OCI-LY3 (cell line): ENCODE measurements at regions not wholly inside any gene's neighbourhood (a gene's known extent, or its start where the extent isn't known, plus 50 kb on each side); places are given as distances from the start of the nearest gene placed in this dataset.

ENCODE experiments used
- H2AFZ ChIP-seq: fragments of 200-600, 300-600 bp; shearing (Covaris generic); 2 replicates; pipeline ENCODE4 v1.6.0; 2014; ENCODE audit warnings: antibody characterized with exemption, low read depth, low read length
- H3K27ac ChIP-seq: fragments of 200-600, 300-600 bp; sonication (generic); 2 replicates; pipeline ENCODE4 v1.5.1; 2014; ENCODE audit warnings: mild to moderate bottlenecking, low read length, moderate library complexity, mixed read lengths
- H3K27me3 ChIP-seq: fragments of 200-600, 300-600 bp; sonication (generic); 2 replicates; pipeline ENCODE4 v1.6.1; 2014; ENCODE audit warnings: low read depth, low read length, mixed read lengths
- H3K36me3 ChIP-seq: fragments of 200-600, 300-600 bp; sonication (generic); replicated peaks from 2 replicates; pipeline ENCODE3; 2014; ENCODE audit warnings: low read depth, low read length, mixed read lengths
- H3K4me1 ChIP-seq: fragments of 300-600, 200-600 bp; sonication (generic); 2 replicates; pipeline ENCODE4 v1.6.1; 2014; ENCODE audit warnings: low read length, mixed read lengths
- H3K4me2 ChIP-seq: fragments of 200-600, 300-600 bp; sonication (generic); 2 replicates; pipeline ENCODE4 v1.6.1; 2014; ENCODE audit warnings: low read length, mixed read lengths
- H3K4me3 ChIP-seq: fragments of 300-600, 200-600 bp; sonication (generic); 2 replicates; pipeline ENCODE4 v1.5.1; 2014; ENCODE audit warnings: antibody characterized with exemption, mild to moderate bottlenecking, low read length, moderate library complexity
- H3K79me2 ChIP-seq: fragments of 300-600, 200-600 bp; shearing (Covaris generic); 2 replicates; pipeline ENCODE4 v1.6.1; 2014; ENCODE audit warnings: mild to moderate bottlenecking, low read length, mixed read lengths
- H3K9ac ChIP-seq: fragments of 300-600, 200-600 bp; shearing (Covaris generic); 2 replicates; pipeline ENCODE4 v1.6.0; 2014; ENCODE audit warnings: mild to moderate bottlenecking, low read length, moderate library complexity
- H3K9me3 ChIP-seq: fragments of 200-600, 300-600 bp; shearing (Covaris generic); 2 replicates; pipeline ENCODE4 v1.6.1; 2014; ENCODE audit warnings: low read length, mixed read lengths; ENCODE audit not compliant: insufficient read depth
- H4K20me1 ChIP-seq: fragments of 200-600, 300-600 bp; sonication (generic); 2 replicates; pipeline ENCODE4 v1.6.1; 2016; ENCODE audit warnings: low read length, mixed read lengths; ENCODE audit not compliant: insufficient read depth
- CTCF ChIP-seq: fragments of 200-600, 300-600 bp; sonication (generic); IDR thresholded peaks from 2 replicates; pipeline ENCODE4 v1.5.1; 2014; ENCODE audit warnings: antibody characterized with exemption, low read length, low read depth
- EZH2phosphoT487 ChIP-seq: fragments of 200-600 bp; shearing (Covaris generic); IDR thresholded peaks from 2 replicates; pipeline ENCODE4 v1.6.1; 2018; ENCODE audit warnings: antibody characterized with exemption, mixed run types, low read depth

DNA sequence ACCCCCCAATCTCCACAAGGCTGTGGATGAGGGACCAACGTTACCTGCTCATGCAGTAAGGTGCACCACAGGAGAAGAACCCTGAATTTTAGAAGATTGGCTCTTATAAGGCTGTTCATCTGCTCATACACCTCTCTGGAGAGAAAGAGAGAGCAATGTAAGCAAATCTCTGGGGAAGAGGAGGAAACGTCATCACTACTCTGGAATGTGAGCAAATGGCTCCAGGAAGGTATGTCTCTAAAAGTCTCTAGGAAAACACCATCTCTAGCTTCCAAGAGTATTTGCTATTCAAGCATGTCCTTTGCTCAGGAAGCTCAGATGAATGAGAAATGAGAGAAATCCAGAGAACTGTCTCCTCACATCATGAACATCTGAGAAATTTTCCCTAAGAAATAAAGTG, 235.4 kb downstream of the TBL1XR1 start:
- TF ChIP-seq CTCF (no peak), EZH2phosphoT487 (no peak)
- peaks cover 23% of the 10 kb centered on the region for H3K27me3 ChIP-seq
- no peaks in the 10 kb centered on the region for H3K36me3 ChIP-seq
- H3K4me2 ChIP-seq, result no peak overlapping the region
- H4K20me1 ChIP-seq, result no peaks in the 10 kb centered on the region
- no peaks in the 10 kb centered on the region for H3K79me2 ChIP-seq
- H3K4me3 ChIP-seq, result no peak overlapping the region
- no peak overlapping the region for H3K9ac ChIP-seq
- no peak overlapping the region for H2AFZ ChIP-seq
- no peak overlapping the region for H3K27ac ChIP-seq
- peaks cover 17% of the 10 kb centered on the region for H3K4me1 ChIP-seq
- no peaks in the 10 kb centered on the region for H3K9me3 ChIP-seq

DNA sequence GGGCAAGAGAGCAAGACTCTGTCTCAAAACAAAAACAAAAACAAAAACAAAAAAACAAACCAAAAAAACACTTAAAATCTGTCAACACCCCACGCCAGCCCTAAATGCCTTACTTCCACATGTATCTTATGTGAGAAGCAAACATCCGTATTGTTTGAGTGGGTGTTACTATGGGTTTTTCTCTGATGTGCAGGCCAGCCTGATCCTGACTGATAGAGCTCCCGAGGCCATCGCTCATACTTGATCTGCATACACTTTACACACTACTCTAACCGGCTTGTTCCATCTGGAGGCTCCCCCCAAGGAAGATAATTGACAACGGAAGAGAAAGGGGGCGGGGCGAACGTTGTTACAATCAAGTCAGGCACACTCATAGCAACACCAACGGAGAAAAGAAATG, 237.4 kb downstream of the TBL1XR1 start:
- Histone ChIP-seq H3K27ac (no peak overlapping the region), H2AFZ (no peak overlapping the region), H3K4me1 (peaks cover 6% of the 10 kb centered on the region), H3K79me2 (no peaks in the 10 kb centered on the region), H3K27me3 (peaks cover 5% of the 10 kb centered on the region; the same call in 1 of the 2 replicates), H4K20me1 (no peaks in the 10 kb centered on the region), H3K36me3 (no peaks in the 10 kb centered on the region), H3K4me3 (no peak overlapping the region), H3K4me2 (no peak overlapping the region), H3K9me3 (no peaks in the 10 kb centered on the region), H3K9ac (no peak overlapping the region)
- no peak for TF ChIP-seq CTCF
- no peak for TF ChIP-seq EZH2phosphoT487

- H3K4me2 ChIP-seq, result no peak overlapping the region
- H3K4me3 ChIP-seq, result no peak overlapping the region
- H3K9ac ChIP-seq, result no peak overlapping the region
- no peaks in the 10 kb centered on the region for H4K20me1 ChIP-seq
- no peaks in the 10 kb centered on the region for H3K9me3 ChIP-seq
- H3K79me2 ChIP-seq, result no peaks in the 10 kb centered on the region
- no peak for TF ChIP-seq EZH2phosphoT487
- TF ChIP-seq CTCF, result no peak
- H3K27me3 ChIP-seq, result peaks cover 4% of the 10 kb centered on the region; the same call in 1 of the 2 replicates
- H3K36me3 ChIP-seq, result no peaks in the 10 kb centered on the region
- H3K27ac ChIP-seq, result no peak overlapping the region
- H2AFZ ChIP-seq, result no peak overlapping the region
- no peaks in the 10 kb centered on the region for H3K4me1 ChIP-seq
Measured at GRCh38 chr3:176958560-176958959, 238.7 kb downstream of the TBL1XR1 start.

DNA sequence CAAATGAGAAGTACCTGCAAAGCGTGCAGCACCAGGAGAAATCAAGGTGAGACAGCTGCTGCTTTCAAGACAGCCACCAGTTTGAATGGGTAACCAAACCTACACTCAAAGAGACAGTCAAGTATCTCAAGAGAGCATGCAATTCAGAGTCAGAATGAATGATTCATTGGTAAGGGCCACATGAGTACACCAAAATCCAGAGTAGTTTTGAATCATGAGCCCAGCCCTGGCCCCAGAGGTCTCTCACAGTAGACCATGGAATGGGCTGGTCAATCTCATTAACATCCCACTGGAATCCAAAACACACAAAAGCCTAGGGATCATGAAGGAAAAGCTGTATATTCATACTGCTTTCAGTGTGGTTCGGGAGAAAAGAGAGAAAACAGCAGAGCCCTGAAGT, 242.8 kb downstream of the TBL1XR1 start:
- Histone ChIP-seq H3K9ac (no peak overlapping the region), H3K4me2 (no peak overlapping the region), H3K4me1 (no peaks in the 10 kb centered on the region), H3K4me3 (no peak overlapping the region), H2AFZ (no peak overlapping the region), H3K9me3 (no peaks in the 10 kb centered on the region), H3K27me3 (no peaks in the 10 kb centered on the region), H3K79me2 (no peaks in the 10 kb centered on the region), H4K20me1 (no peaks in the 10 kb centered on the region), H3K36me3 (no peaks in the 10 kb centered on the region), H3K27ac (no peak overlapping the region)
- TF ChIP-seq CTCF (no peak), EZH2phosphoT487 (no peak)
